Vagina (tissue), 2 donors: ENCODE measurements at regions not wholly inside any gene's neighbourhood (a gene's known extent, or its start where the extent isn't known, plus 50 kb on each side); places are given as distances from the start of the nearest gene placed in this dataset.

Source experiments
- DNase-seq, 2 donors: peaks; one replicate each; pipeline ENCODE4 v3.0.0-alpha.2; 2017; ENCODE audit errors: extremely low spot score in 2 of 2
- H3K27ac ChIP-seq: fragments of 200-600 bp; sonication (generic); one replicate; pipeline ENCODE4 v1.5.1; 2019
- H3K27me3 ChIP-seq: fragments of 200-600 bp; sonication (generic); one replicate; pipeline ENCODE4 v1.5.1; 2019
- H3K36me3 ChIP-seq, 2 donors: fragments of 200-600 bp; sonication (generic); one replicate each; pipeline ENCODE4 v1.5.1; 2017 to 2019
- H3K4me1 ChIP-seq: fragments of 200-600 bp; sonication (generic); one replicate; pipeline ENCODE4 v1.5.1; 2019
- H3K4me3 ChIP-seq, 2 donors: fragments of 200-600 bp; sonication (generic); 1 replicate in 1 of 2; 2 replicates in 1 of 2; pipeline ENCODE4 v1.5.1; 2016 to 2019
- H3K9me3 ChIP-seq: fragments of 200-600 bp; sonication (generic); one replicate; pipeline ENCODE4 v1.5.1; 2019
- CTCF ChIP-seq, 3 experiments: fragments of 450-650 bp in 2 of 3; fragments of 200-600 bp in 1 of 3; sonication (generic) in 1 of 3; IDR thresholded peaks; one replicate each; pipeline ENCODE4 v1.5.1; 2017 to 2019; ENCODE audit warnings: antibody characterized with exemption in 3 of 3, mild to moderate bottlenecking in 2 of 3, moderate library complexity in 2 of 3
- POLR2A ChIP-seq, 2 donors: fragments of 450-650 bp; IDR thresholded peaks; one replicate each; pipeline ENCODE4 v1.6.1; 2017; ENCODE audit warnings: antibody characterized with exemption in 2 of 2, mild to moderate bottlenecking in 2 of 2, moderate library complexity in 2 of 2
- POLR2AphosphoS5 ChIP-seq, 2 donors: sonication (generic); formaldehyde crosslinking; IDR thresholded peaks; one replicate each; pipeline ENCODE4 v1.9.0; 2017; ENCODE audit warnings: antibody characterized with exemption in 2 of 2, mild to moderate bottlenecking in 2 of 2, low read depth in 1 of 2; ENCODE audit not compliant: insufficient read depth in 1 of 2
- intact Hi-C: fragments of 100-400 bp; cut with DNase I; formaldehyde crosslinking; loops from one replicate; pipeline ENCODE4 v1.15.1; 2023

GRCh38 chr2:144695657-144696056 lies 175.7 kb upstream of the ZEB2 start:
- intact Hi-C loops: no loop called here
- Histone ChIP-seq H3K27me3 (no peaks in the 10 kb centered on the region), H3K4me3 (no peak overlapping the region)

GRCh38 chr2:144694456-144694855 lies 174.5 kb upstream of the ZEB2 start:
- intact Hi-C loops: no loop called here
- Histone ChIP-seq H3K27me3 (no peaks in the 10 kb centered on the region), H3K27ac (no peak overlapping the region), H3K9me3 (no peaks in the 10 kb centered on the region), H3K4me3 (no peak overlapping the region), H3K4me1 (no peaks in the 10 kb centered on the region), H3K36me3 (no peaks in the 10 kb centered on the region)
- no peak for TF ChIP-seq POLR2A (IDR thresholded peaks at IDR 0.05)
- no peak for TF ChIP-seq POLR2AphosphoS5 (IDR thresholded peaks at IDR 0.05; ENCODE audit: insufficient read depth in 1 of 2, low read depth in 1 of 2)
- TF ChIP-seq CTCF (IDR thresholded peaks at IDR 0.05): no peak
- no peak for DNase-seq

More at GRCh38 chr2:144695657-144696056, 175.7 kb upstream of the ZEB2 start:
- Histone ChIP-seq H3K36me3 (no peaks in the 10 kb centered on the region), H3K9me3 (no peaks in the 10 kb centered on the region), H3K27ac (no peak overlapping the region), H3K4me1 (no peaks in the 10 kb centered on the region)
- no peak for TF ChIP-seq POLR2A (IDR thresholded peaks at IDR 0.05)
- no peak for TF ChIP-seq POLR2AphosphoS5 (IDR thresholded peaks at IDR 0.05; ENCODE audit: insufficient read depth in 1 of 2, low read depth in 1 of 2)
- no peak for TF ChIP-seq CTCF (IDR thresholded peaks at IDR 0.05)
- DNase-seq: no peak

- DNase-seq: no peak
- intact Hi-C loops: no loop called here
- no peaks in the 10 kb centered on the region for H3K36me3 ChIP-seq
- no peaks in the 10 kb centered on the region for H3K4me1 ChIP-seq
- H3K27me3 ChIP-seq: no peaks in the 10 kb centered on the region
- no peak overlapping the region for H3K4me3 ChIP-seq
- no peak for TF ChIP-seq CTCF (IDR thresholded peaks at IDR 0.05)
- TF ChIP-seq POLR2A (IDR thresholded peaks at IDR 0.05): no peak
- TF ChIP-seq POLR2AphosphoS5 (IDR thresholded peaks at IDR 0.05; ENCODE audit: insufficient read depth in 1 of 2, low read depth in 1 of 2): no peak
- H3K27ac ChIP-seq: no peak overlapping the region
- H3K9me3 ChIP-seq: no peaks in the 10 kb centered on the region
Observed at GRCh38 chr2:144693179-144693578, 173.3 kb upstream of the ZEB2 start.

- intact Hi-C loops: no loop called here
Observed at GRCh38 chr2:144692661-144693060, 172.7 kb upstream of the ZEB2 start.

GRCh38 chr2:144690771-144691170 lies 170.9 kb upstream of the ZEB2 start:
- no peaks in the 10 kb centered on the region for H3K36me3 ChIP-seq
- H3K27ac ChIP-seq: no peak overlapping the region
- no peaks in the 10 kb centered on the region for H3K9me3 ChIP-seq
- intact Hi-C loops: no loop called here
- no peaks in the 10 kb centered on the region for H3K27me3 ChIP-seq
- TF ChIP-seq POLR2A (IDR thresholded peaks at IDR 0.05) (no peak), POLR2AphosphoS5 (IDR thresholded peaks at IDR 0.05; ENCODE audit: insufficient read depth in 1 of 2, low read depth in 1 of 2) (no peak), CTCF (IDR thresholded peaks at IDR 0.05) (no peak)
- no peaks in the 10 kb centered on the region for H3K4me1 ChIP-seq
- no peak overlapping the region for H3K4me3 ChIP-seq
- no peak for DNase-seq

More at GRCh38 chr2:144692661-144693060, 172.7 kb upstream of the ZEB2 start:
- Histone ChIP-seq H3K36me3 (no peaks in the 10 kb centered on the region), H3K4me1 (no peaks in the 10 kb centered on the region), H3K4me3 (no peak overlapping the region), H3K27ac (no peak overlapping the region), H3K9me3 (no peaks in the 10 kb centered on the region), H3K27me3 (no peaks in the 10 kb centered on the region)
- DNase-seq: no peak
- TF ChIP-seq CTCF (IDR thresholded peaks at IDR 0.05) (no peak), POLR2A (IDR thresholded peaks at IDR 0.05) (no peak)
